ENCODE measurements at regions not wholly inside any gene's neighbourhood (a gene's known extent, or its start where the extent isn't known, plus 50 kb on each side); places are given as distances from the start of the nearest gene placed in this dataset.
"Not testable (repeated sequence)": the region's sequence is repeated elsewhere in the genome, so short reads cannot be mapped to it uniquely, and the experiment has no call there.

DNA sequence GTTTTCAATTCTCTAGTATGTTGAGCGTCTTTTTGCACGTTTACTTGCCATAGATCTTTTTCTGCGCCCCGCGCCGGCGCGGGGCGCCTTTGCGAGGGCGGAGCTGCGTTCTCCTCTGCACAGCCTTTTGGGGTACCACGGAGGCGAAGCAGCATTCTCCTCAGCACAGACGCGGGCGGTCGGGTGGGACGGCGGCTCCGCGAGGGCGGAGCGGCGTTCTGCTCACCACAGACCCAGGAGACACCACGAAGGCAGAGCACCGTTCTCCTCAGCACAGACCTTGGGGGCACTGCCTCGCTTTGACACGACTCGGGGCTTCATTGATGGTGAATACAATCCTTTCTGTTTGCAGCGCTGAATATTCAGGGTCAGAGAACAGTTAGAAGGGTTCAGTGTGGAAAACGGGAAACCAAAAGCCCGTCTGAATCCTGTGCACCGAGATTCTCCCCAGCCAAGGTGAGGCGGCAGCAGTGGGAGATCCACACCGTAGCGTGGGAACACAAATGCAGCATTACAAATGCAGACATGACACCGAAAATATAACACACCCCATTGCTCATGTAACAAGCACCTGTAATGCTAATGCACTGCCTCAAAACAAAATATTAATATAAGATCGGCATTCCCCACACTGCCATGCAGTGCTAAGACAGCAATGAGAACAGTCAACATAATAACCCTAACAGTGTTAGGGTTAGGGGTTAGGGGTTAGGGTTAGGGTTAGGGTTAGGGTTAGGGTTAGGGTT lies 190.7 kb upstream of the VIPR2 start:
- not testable (repeated sequence) for H3K4me1 ChIP-seq (ENCODE audit: control insufficient read depth, insufficient read depth, low read length); H3K36me3 ChIP-seq (ENCODE audit: control insufficient read depth, insufficient read depth, low read length, severe bottlenecking); H3K27me3 ChIP-seq (replicated peaks; ENCODE audit: control insufficient read depth, insufficient read depth, low read length); H3K9ac ChIP-seq (ENCODE audit: low read length); H3K4me3 ChIP-seq (ENCODE audit: low read length); H3K9me3 ChIP-seq (ENCODE audit: control insufficient read depth, low read length)
- peak; percentile 11 for DNase-seq (ENCODE audit: low read depth)

GRCh38 chr7:159332854-159333479 lies 188.3 kb upstream of the VIPR2 start:
- not testable (repeated sequence) for H3K36me3 ChIP-seq (ENCODE audit: control insufficient read depth, insufficient read depth, low read length, severe bottlenecking); H3K4me1 ChIP-seq (ENCODE audit: control insufficient read depth, insufficient read depth, low read length); H3K4me3 ChIP-seq (ENCODE audit: low read length); H3K9ac ChIP-seq (ENCODE audit: low read length); DNase-seq (ENCODE audit: low read depth); H3K27me3 ChIP-seq (replicated peaks; ENCODE audit: control insufficient read depth, insufficient read depth, low read length)
- H3K9me3 ChIP-seq (ENCODE audit: control insufficient read depth, low read length): peaks cover 11% of the 10 kb centered on the region

DNA sequence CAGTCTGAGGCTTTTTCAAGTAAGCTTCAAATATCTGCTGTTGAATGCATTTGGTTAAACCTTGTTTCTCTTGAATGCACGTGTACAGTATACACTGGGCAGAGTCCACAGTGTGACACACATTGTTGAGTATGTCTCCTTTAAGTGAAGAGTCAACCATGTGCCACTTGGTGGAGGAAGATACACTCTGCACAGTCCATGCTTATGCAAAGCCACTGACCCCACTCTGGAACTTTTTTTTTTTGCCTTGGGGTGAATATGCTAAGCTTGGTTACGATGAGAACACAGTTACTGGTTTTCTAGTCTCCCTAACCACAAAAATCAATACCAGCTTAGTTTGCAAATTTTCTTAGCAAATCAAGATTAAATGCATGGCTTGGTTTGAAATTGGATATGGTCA lies 186.8 kb upstream of the VIPR2 start:
- no peak overlapping the region for H3K4me3 ChIP-seq (ENCODE audit: low read length)
- DNase-seq (ENCODE audit: low read depth): no peak
- H3K27me3 ChIP-seq (replicated peaks; ENCODE audit: control insufficient read depth, insufficient read depth, low read length): no peaks in the 10 kb centered on the region
- peaks cover 14% of the 10 kb centered on the region for H3K9me3 ChIP-seq (ENCODE audit: control insufficient read depth, low read length)
- no peaks in the 10 kb centered on the region for H3K4me1 ChIP-seq (ENCODE audit: control insufficient read depth, insufficient read depth, low read length)
- H3K9ac ChIP-seq (ENCODE audit: low read length): no peak overlapping the region
- H3K36me3 ChIP-seq (ENCODE audit: control insufficient read depth, insufficient read depth, low read length, severe bottlenecking): no peaks in the 10 kb centered on the region

DNA sequence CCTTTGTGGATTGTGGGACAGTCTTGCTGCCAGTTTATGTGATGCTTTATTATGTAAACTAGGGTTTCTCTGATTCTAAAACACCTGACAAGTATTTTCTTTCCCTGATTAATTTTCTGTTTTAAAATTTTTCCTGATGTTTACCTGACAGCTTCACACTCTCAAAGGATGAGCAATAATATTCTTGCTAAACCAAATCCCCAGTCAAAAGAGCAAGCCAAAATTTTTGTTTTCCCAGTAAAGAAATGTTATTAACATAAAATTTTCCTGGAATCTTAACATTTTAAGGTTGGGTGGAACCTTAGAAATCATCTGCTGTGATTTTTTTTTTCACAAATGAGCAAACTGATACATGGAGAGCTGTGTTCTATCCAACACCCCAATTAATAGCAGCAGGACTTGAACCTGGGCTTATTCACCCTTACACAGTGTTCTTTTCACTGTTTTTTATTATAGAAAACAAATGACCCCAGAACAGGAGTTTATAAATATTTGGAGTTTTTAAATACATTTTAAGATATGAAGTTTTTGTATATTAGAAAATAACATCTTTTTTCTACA lies 185.2 kb upstream of the VIPR2 start:
- Histone ChIP-seq H3K4me3 (ENCODE audit: low read length) (no peak overlapping the region), H3K9me3 (ENCODE audit: control insufficient read depth, low read length) (peaks cover 14% of the 10 kb centered on the region), H3K4me1 (ENCODE audit: control insufficient read depth, insufficient read depth, low read length) (no peaks in the 10 kb centered on the region), H3K9ac (ENCODE audit: low read length) (no peak overlapping the region), H3K27me3 (replicated peaks; ENCODE audit: control insufficient read depth, insufficient read depth, low read length) (no peaks in the 10 kb centered on the region), H3K36me3 (ENCODE audit: control insufficient read depth, insufficient read depth, low read length, severe bottlenecking) (no peaks in the 10 kb centered on the region)
- no peak for DNase-seq (ENCODE audit: low read depth)

- Histone ChIP-seq H3K9me3 (ENCODE audit: control insufficient read depth, low read length) (peaks cover 14% of the 10 kb centered on the region), H3K4me1 (ENCODE audit: control insufficient read depth, insufficient read depth, low read length) (no peaks in the 10 kb centered on the region), H3K4me3 (ENCODE audit: low read length) (no peak overlapping the region), H3K27me3 (replicated peaks; ENCODE audit: control insufficient read depth, insufficient read depth, low read length) (no peaks in the 10 kb centered on the region), H3K9ac (ENCODE audit: low read length) (no peak overlapping the region), H3K36me3 (ENCODE audit: control insufficient read depth, insufficient read depth, low read length, severe bottlenecking) (no peaks in the 10 kb centered on the region)
- DNase-seq (ENCODE audit: low read depth): no peak
Observed at GRCh38 chr7:159328096-159328495, 183.4 kb upstream of the VIPR2 start.

- H3K9ac ChIP-seq (ENCODE audit: low read length): no peak overlapping the region
Observed at GRCh38 chr7:159323359-159323758, 178.7 kb upstream of the VIPR2 start.

GRCh38 chr7:159321278-159321677 lies 176.6 kb upstream of the VIPR2 start:
- H3K4me3 ChIP-seq (ENCODE audit: low read length): no peak overlapping the region
- no peaks in the 10 kb centered on the region for H3K9me3 ChIP-seq (ENCODE audit: control insufficient read depth, low read length)
- no peaks in the 10 kb centered on the region for H3K4me1 ChIP-seq (ENCODE audit: control insufficient read depth, insufficient read depth, low read length)
- DNase-seq (ENCODE audit: low read depth): no peak
- H3K27me3 ChIP-seq (replicated peaks; ENCODE audit: control insufficient read depth, insufficient read depth, low read length): no peaks in the 10 kb centered on the region
- no peak overlapping the region for H3K9ac ChIP-seq (ENCODE audit: low read length)
- no peaks in the 10 kb centered on the region for H3K36me3 ChIP-seq (ENCODE audit: control insufficient read depth, insufficient read depth, low read length, severe bottlenecking)

More at GRCh38 chr7:159323359-159323758, 178.7 kb upstream of the VIPR2 start:
- H3K4me1 ChIP-seq (ENCODE audit: control insufficient read depth, insufficient read depth, low read length): no peaks in the 10 kb centered on the region
- no peak overlapping the region for H3K4me3 ChIP-seq (ENCODE audit: low read length)
- no peak for DNase-seq (ENCODE audit: low read depth)
- H3K27me3 ChIP-seq (replicated peaks; ENCODE audit: control insufficient read depth, insufficient read depth, low read length): no peaks in the 10 kb centered on the region
- no peaks in the 10 kb centered on the region for H3K36me3 ChIP-seq (ENCODE audit: control insufficient read depth, insufficient read depth, low read length, severe bottlenecking)
- peaks cover 5% of the 10 kb centered on the region for H3K9me3 ChIP-seq (ENCODE audit: control insufficient read depth, low read length)

GRCh38 chr7:159318682-159319351 lies 174.2 kb upstream of the VIPR2 start:
- Histone ChIP-seq H3K9ac (ENCODE audit: low read length) (no peak overlapping the region), H3K9me3 (ENCODE audit: control insufficient read depth, low read length) (no peaks in the 10 kb centered on the region), H3K36me3 (ENCODE audit: control insufficient read depth, insufficient read depth, low read length, severe bottlenecking) (no peaks in the 10 kb centered on the region), H3K27me3 (replicated peaks; ENCODE audit: control insufficient read depth, insufficient read depth, low read length) (no peaks in the 10 kb centered on the region), H3K4me3 (ENCODE audit: low read length) (no peak overlapping the region), H3K4me1 (ENCODE audit: control insufficient read depth, insufficient read depth, low read length) (no peaks in the 10 kb centered on the region)
- no peak for DNase-seq (ENCODE audit: low read depth)

- H3K9me3 ChIP-seq (ENCODE audit: control insufficient read depth, low read length): no peaks in the 10 kb centered on the region
- no peak overlapping the region for H3K9ac ChIP-seq (ENCODE audit: low read length)
- H3K36me3 ChIP-seq (ENCODE audit: control insufficient read depth, insufficient read depth, low read length, severe bottlenecking): no peaks in the 10 kb centered on the region
- H3K4me3 ChIP-seq (ENCODE audit: low read length): no peak overlapping the region
- no peaks in the 10 kb centered on the region for H3K27me3 ChIP-seq (replicated peaks; ENCODE audit: control insufficient read depth, insufficient read depth, low read length)
- no peak for DNase-seq (ENCODE audit: low read depth)
- H3K4me1 ChIP-seq (ENCODE audit: control insufficient read depth, insufficient read depth, low read length): no peaks in the 10 kb centered on the region
Observed at GRCh38 chr7:159317294-159317693, 172.6 kb upstream of the VIPR2 start.

- Histone ChIP-seq H3K27me3 (replicated peaks; ENCODE audit: control insufficient read depth, insufficient read depth, low read length) (no peaks in the 10 kb centered on the region), H3K9ac (ENCODE audit: low read length) (no peak overlapping the region), H3K36me3 (ENCODE audit: control insufficient read depth, insufficient read depth, low read length, severe bottlenecking) (no peaks in the 10 kb centered on the region), H3K4me1 (ENCODE audit: control insufficient read depth, insufficient read depth, low read length) (no peaks in the 10 kb centered on the region), H3K4me3 (ENCODE audit: low read length) (no peak overlapping the region), H3K9me3 (ENCODE audit: control insufficient read depth, low read length) (no peaks in the 10 kb centered on the region)
- no peak for DNase-seq (ENCODE audit: low read depth)
Observed at GRCh38 chr7:159311172-159311494, 166.5 kb upstream of the VIPR2 start.

DNA sequence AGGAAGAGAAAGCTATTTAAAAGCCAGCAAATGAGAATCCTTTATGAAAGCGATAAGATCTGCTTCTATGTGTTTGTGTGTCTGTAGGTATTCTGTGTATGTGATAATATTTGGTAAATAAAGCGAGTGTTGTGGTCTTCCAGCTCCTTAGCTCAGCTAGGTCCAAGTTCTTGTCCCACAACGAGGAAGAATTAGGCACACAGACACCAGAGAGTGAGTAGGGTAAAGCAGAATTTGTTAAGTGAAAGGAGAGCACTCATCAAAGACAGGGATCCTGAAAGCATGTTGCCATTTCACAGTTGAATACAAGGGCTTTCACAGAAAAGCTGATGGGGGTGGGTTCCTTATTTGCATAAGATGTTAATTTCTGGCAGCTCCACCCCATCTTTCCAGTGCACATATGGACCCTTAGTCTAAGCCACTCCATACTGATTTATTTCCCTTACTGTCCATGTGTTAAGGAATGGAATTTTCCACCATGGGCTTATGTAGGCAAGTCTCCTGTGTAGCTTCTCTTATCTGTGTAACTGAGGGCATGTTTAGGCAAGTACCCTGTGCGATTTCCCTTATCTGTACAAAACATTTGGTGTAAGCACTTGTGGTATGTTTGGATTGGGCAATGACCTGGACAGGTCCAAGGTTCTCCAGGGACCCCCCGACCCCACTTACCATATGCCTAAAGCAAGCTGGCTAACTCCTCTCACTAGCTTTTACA lies 165.9 kb upstream of the VIPR2 start:
- no peak overlapping the region for H3K4me3 ChIP-seq (ENCODE audit: low read length)
- H3K27me3 ChIP-seq (replicated peaks; ENCODE audit: control insufficient read depth, insufficient read depth, low read length): no peaks in the 10 kb centered on the region

More for the DNA sequence above, 165.9 kb upstream of the VIPR2 start:
- DNase-seq (ENCODE audit: low read depth): no peak
- Histone ChIP-seq H3K36me3 (ENCODE audit: control insufficient read depth, insufficient read depth, low read length, severe bottlenecking) (no peaks in the 10 kb centered on the region), H3K4me1 (ENCODE audit: control insufficient read depth, insufficient read depth, low read length) (no peaks in the 10 kb centered on the region), H3K9me3 (ENCODE audit: control insufficient read depth, low read length) (no peaks in the 10 kb centered on the region), H3K9ac (ENCODE audit: low read length) (no peak overlapping the region)
